ENCODE measurements at regions not wholly inside any gene's neighbourhood (a gene's known extent, or its start where the extent isn't known, plus 50 kb on each side); places are given as distances from the start of the nearest gene placed in this dataset.
A peak's percentile ranks its signal among the peaks of the same experiment; 100 is the strongest.

- DNase-seq, result no peak
- WGBS (ENCODE audit: low lambda C conversion rate), result 65% methylated on average over 6 of the region's 6 CpGs
- ChIA-PET CTCF (no interaction called here), POLR2A (no interaction called here)
- no peaks in the 10 kb centered on the region for H3F3A ChIP-seq (replicated peaks; ENCODE audit: insufficient read depth)
- no peak for TF ChIP-seq FOXM1 (IDR thresholded peaks at IDR 0.05; ENCODE audit: low read depth)
- TF ChIP-seq RAD21 (IDR thresholded peaks at IDR 0.05; ENCODE audit: low read length), result no peak
- no peak for TF ChIP-seq SIN3A (IDR thresholded peaks at IDR 0.05; ENCODE audit: borderline replicate concordance, low read depth, low read length)
- TF ChIP-seq FOXJ3 (CRISPR knock-in tag; IDR thresholded peaks at IDR 0.05), result no peak
- TF ChIP-seq YY1 (IDR thresholded peaks at IDR 0.05; ENCODE audit: low read depth), result no peak
- no peak for TF ChIP-seq RXRA (IDR thresholded peaks at IDR 0.05; ENCODE audit: borderline replicate concordance, low read depth)
- TF ChIP-seq, protein P1, sequence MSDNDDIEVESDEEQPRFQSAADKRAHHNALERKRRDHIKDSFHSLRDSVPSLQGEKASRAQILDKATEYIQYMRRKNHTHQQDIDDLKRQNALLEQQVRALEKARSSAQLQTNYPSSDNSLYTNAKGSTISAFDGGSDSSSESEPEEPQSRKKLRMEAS (IDR thresholded peaks at IDR 0.05; ENCODE audit: low read depth), result no peak
- no peak for TF ChIP-seq MXI1 (IDR thresholded peaks at IDR 0.05; ENCODE audit: low read depth, low read length)
- TF ChIP-seq NFIC (IDR thresholded peaks at IDR 0.05; ENCODE audit: borderline replicate concordance), result no peak
- no peak for TF ChIP-seq RCOR1 (IDR thresholded peaks at IDR 0.05; ENCODE audit: low read length)
- no peak for TF ChIP-seq NRF1 (IDR thresholded peaks at IDR 0.05; ENCODE audit: low read depth, low read length)
- no peak for TF ChIP-seq EZH2phosphoT487 (IDR thresholded peaks at IDR 0.05; ENCODE audit: borderline replicate concordance, low read depth)
- TF ChIP-seq TAF1 (IDR thresholded peaks at IDR 0.05; ENCODE audit: borderline replicate concordance, low read depth, low read length), result no peak
- TF ChIP-seq, protein P2, sequence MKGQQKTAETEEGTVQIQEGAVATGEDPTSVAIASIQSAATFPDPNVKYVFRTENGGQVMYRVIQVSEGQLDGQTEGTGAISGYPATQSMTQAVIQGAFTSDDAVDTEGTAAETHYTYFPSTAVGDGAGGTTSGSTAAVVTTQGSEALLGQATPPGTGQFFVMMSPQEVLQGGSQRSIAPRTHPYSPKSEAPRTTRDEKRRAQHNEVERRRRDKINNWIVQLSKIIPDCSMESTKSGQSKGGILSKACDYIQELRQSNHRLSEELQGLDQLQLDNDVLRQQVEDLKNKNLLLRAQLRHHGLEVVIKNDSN (IDR thresholded peaks at IDR 0.05; ENCODE audit: borderline replicate concordance, low read depth), result no peak
- no peak for TF ChIP-seq FOSL2 (IDR thresholded peaks at IDR 0.05; ENCODE audit: borderline replicate concordance, low read depth)
- TF ChIP-seq POLR2AphosphoS5 (IDR thresholded peaks at IDR 0.05; ENCODE audit: low read depth, low read length), result no peak
- no peak for TF ChIP-seq JUND (IDR thresholded peaks at IDR 0.05)
- no peak for TF ChIP-seq TEAD4 (IDR thresholded peaks at IDR 0.05; ENCODE audit: borderline replicate concordance, insufficient read depth)
- no peak for TF ChIP-seq SMC3 (IDR thresholded peaks at IDR 0.05; ENCODE audit: low read depth, low read length)
- TF ChIP-seq CHD2 (IDR thresholded peaks at IDR 0.05; ENCODE audit: low read length, partially characterized antibody), result no peak
- H3K9ac ChIP-seq, result no peak overlapping the region
- H4K20me1 ChIP-seq (ENCODE audit: insufficient read depth), result no peaks in the 10 kb centered on the region
- H3K9me2 ChIP-seq, result no peaks in the 10 kb centered on the region
- no peaks in the 10 kb centered on the region for H3K27me3 ChIP-seq (ENCODE audit: insufficient read depth)
- H2AFZ ChIP-seq (ENCODE audit: low read depth), result no peak overlapping the region
- no peak overlapping the region for H3K4me2 ChIP-seq
- no peak overlapping the region for H3K4me3 ChIP-seq (ENCODE audit: low read depth in 2 of 2, low read length in 1 of 2)
- no peak overlapping the region for H3K27ac ChIP-seq (ENCODE audit: low read depth in 2 of 2, low read length in 1 of 2)
- no peaks in the 10 kb centered on the region for H3K79me2 ChIP-seq (ENCODE audit: insufficient read depth)
- no peaks in the 10 kb centered on the region for H3K36me3 ChIP-seq (replicated peaks in 1 of 2; ENCODE audit: control insufficient read depth in 1 of 2, insufficient read depth in 2 of 2, low read length in 1 of 2)
- no peaks in the 10 kb centered on the region for H3K4me1 ChIP-seq (ENCODE audit: control insufficient read depth in 1 of 2, insufficient read depth in 2 of 2, low read depth in 1 of 2, low read length in 1 of 2)
- H3K9me3 ChIP-seq, result no peaks in the 10 kb centered on the region
Measured at GRCh38 chr13:92966900-92967299, 259.7 kb upstream of the GPC6 start.

DNA sequence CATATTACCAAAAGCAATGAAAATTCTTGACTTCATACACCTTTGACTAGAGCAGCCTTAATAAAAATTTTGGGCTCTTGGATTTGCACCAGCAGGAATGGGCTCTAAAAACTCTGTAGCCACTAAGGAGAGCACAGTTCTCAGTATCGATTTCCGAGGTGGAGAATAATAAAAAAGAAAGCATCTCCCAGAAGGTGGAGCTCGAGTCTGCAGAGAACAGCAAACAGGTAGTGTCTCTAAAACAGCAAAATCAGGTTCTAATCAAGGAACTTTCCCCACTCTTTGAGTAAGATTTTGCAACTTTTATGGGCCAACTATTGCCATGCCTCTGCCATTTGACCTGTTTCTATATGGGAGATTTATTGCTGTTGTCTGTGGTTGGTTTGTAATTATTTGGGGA lies 258.7 kb upstream of the GPC6 start:
- H3F3A ChIP-seq (replicated peaks; ENCODE audit: insufficient read depth), result no peaks in the 10 kb centered on the region
- POLR2A ChIA-PET, result no interaction called here
- no peaks in the 10 kb centered on the region for H4K20me1 ChIP-seq (ENCODE audit: insufficient read depth)
- no peaks in the 10 kb centered on the region for H3K79me2 ChIP-seq (ENCODE audit: insufficient read depth)
- H3K9ac ChIP-seq, result no peak overlapping the region
- H3K4me1 ChIP-seq (ENCODE audit: control insufficient read depth in 1 of 2, insufficient read depth in 2 of 2, low read depth in 1 of 2, low read length in 1 of 2), result no peaks in the 10 kb centered on the region
- H3K27ac ChIP-seq (ENCODE audit: low read depth in 2 of 2, low read length in 1 of 2), result no peak overlapping the region
- H3K9me3 ChIP-seq, result no peaks in the 10 kb centered on the region
- TF ChIP-seq CTCF (IDR thresholded peaks at IDR 0.05), result peak; percentile 55
- no peak for TF ChIP-seq RXRA (IDR thresholded peaks at IDR 0.05; ENCODE audit: borderline replicate concordance, low read depth)
- peak; percentile 55 for TF ChIP-seq RAD21 (IDR thresholded peaks at IDR 0.05; ENCODE audit: low read length)
- peak; percentile 47 for TF ChIP-seq SMC3 (IDR thresholded peaks at IDR 0.05; ENCODE audit: low read depth, low read length)
- no peaks in the 10 kb centered on the region for H3K36me3 ChIP-seq (replicated peaks in 1 of 2; ENCODE audit: control insufficient read depth in 1 of 2, insufficient read depth in 2 of 2, low read length in 1 of 2)
- CTCF ChIA-PET, result no interaction called here
- WGBS (ENCODE audit: low lambda C conversion rate), result 57% methylated on average over 3 of the region's 3 CpGs
- no peak for DNase-seq
- H3K4me2 ChIP-seq, result no peak overlapping the region
- no peak overlapping the region for H3K4me3 ChIP-seq (ENCODE audit: low read depth in 2 of 2, low read length in 1 of 2)
- no peaks in the 10 kb centered on the region for H3K9me2 ChIP-seq
- no peaks in the 10 kb centered on the region for H3K27me3 ChIP-seq (ENCODE audit: insufficient read depth)
- no peak overlapping the region for H2AFZ ChIP-seq (ENCODE audit: low read depth)

Measured in SK-N-SH (cell line).